Activated CD4-positive, alpha-beta T cell treated with anti-CD3 and anti-CD28 coated beads, Interleukin-2, amount 10 ng/mL, durations not matched to agents 24 days and 14 days (primary cell): ENCODE measurements at regions not wholly inside any gene's neighbourhood (a gene's known extent, or its start where the extent isn't known, plus 50 kb on each side); places are given as distances from the start of the nearest gene placed in this dataset.

Experiments used
- DNase-seq: peaks from one replicate; pipeline ENCODE4 v3.0.0; 2022
- H3K27ac Mint-ChIP-seq: one replicate; pipeline ENCODE4 v1.8.0; 2022; ENCODE audit warnings: mild to moderate bottlenecking, mixed read lengths
- H3K27me3 Mint-ChIP-seq: one replicate; pipeline ENCODE4 v1.8.0; 2022; ENCODE audit warnings: mixed read lengths
- H3K36me3 Mint-ChIP-seq: one replicate; pipeline ENCODE4 v1.8.0; 2022; ENCODE audit warnings: low read depth, mild to moderate bottlenecking, mixed read lengths
- H3K4me1 Mint-ChIP-seq: one replicate; pipeline ENCODE4 v1.8.0; 2021; ENCODE audit warnings: mixed read lengths
- H3K4me3 Mint-ChIP-seq: one replicate; pipeline ENCODE4 v1.8.0; 2022; ENCODE audit warnings: mild to moderate bottlenecking, moderate library complexity, mixed read lengths
- H3K9me3 Mint-ChIP-seq: one replicate; pipeline ENCODE4 v1.8.0; 2021; ENCODE audit warnings: mixed read lengths
- intact Hi-C: fragments of 100-400 bp; cut with micrococcal nuclease; formaldehyde crosslinking; loops from one replicate; pipeline ENCODE4 v1.15.1; 2023

DNA sequence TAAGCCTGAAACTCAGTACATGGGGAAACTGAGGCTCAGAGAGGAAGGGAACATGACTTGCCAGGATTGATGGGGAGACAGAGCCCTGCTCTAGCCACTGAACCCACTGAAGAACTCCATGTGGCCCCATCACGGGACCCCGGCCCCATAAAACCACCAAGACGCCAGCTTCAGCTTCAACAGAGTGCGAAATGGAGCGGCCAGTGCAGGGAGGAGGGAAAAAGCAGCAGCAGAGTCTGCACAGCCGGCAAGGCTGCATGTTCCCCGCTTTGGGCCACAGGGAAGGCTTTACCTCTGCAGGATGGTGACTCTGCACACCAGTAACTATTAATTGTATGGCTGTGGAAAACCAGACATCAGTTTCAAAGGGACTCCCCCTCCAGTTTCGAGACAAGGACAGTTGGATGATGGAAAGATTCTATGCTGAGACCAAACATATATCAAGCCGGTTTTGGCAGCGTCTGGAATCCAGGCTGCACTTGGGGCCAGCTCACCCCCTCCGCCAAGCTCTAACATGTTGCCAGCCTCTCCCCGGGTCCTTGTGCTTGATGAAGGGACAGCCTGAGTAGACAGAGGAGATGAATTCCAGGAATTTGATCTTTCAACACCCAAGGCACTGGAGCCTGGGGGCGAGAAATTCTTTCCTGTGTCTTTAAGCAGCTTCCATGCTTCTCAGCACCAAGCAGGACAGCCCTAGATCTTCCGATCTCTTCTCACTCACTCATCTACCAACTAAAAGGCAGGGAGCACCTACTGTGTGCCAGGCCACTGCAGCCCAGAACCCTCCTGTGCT lies 55.7 kb upstream of the BCL11B start:
- H3K27me3 Mint-ChIP-seq = peaks cover 3% of the 10 kb centered on the region
- H3K9me3 Mint-ChIP-seq = no peaks in the 10 kb centered on the region
- H3K27ac Mint-ChIP-seq = no peak overlapping the region
- no peaks in the 10 kb centered on the region for H3K4me1 Mint-ChIP-seq
- H3K36me3 Mint-ChIP-seq = no peaks in the 10 kb centered on the region
- intact Hi-C loops = no loop called here
- no peak overlapping the region for H3K4me3 Mint-ChIP-seq
- DNase-seq = no peak

DNA sequence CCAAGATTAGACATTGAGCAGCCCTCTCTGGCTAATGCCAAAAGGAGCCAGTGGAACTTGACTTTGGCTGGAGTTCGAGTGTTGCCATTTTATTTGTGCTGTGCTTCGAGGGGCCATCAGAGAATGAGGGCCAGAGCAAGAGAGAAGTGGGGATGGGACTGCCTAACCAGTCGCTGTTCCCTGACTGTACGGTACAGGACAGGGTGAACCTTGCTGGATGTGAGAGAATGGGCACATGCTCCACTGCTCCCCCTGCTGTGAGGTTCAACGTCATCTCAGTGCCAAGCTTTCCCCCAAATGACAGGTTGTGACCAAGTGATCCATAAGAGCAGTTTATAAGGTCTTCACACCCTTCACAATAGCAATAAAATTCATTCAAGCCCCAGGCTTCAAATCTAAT lies 55.1 kb upstream of the BCL11B start:
- no peaks in the 10 kb centered on the region for H3K36me3 Mint-ChIP-seq
- intact Hi-C loops = no loop called here
- no peaks in the 10 kb centered on the region for H3K9me3 Mint-ChIP-seq
- no peaks in the 10 kb centered on the region for H3K4me1 Mint-ChIP-seq
- peaks cover 3% of the 10 kb centered on the region for H3K27me3 Mint-ChIP-seq
- H3K4me3 Mint-ChIP-seq = no peak overlapping the region
- no peak for DNase-seq
- no peak overlapping the region for H3K27ac Mint-ChIP-seq

DNA sequence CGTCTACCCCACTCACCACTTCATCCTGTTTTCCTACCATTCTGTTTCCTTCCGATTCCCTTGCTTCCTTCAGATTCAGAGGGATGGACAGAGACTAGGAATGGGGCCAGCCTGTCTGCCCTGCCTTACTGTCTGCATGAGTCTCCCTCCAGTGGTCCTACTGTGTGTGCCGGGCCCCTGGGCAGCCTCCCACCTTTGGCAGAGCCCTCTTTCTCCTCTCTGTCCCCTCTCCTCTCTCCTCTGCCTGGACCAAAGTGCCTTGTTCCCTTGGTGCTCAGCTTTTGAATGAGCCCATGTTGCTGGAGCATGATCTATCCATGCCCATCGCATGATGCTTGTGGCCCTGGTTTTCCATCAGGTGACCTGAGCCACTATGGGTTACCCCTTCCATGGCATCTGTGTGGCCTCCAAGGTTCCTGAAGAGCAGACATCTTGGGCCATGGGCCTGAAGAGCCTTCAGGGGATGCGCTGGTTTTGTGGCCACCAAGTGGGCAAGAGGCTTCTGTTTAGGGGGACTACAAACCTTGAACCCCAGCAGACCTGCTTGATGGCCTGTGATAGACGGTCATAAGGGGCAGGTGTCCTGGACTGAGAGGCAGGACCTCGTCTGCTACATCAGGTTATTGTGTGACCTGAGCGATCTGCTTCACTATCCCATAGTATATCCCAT lies 54.2 kb upstream of the BCL11B start:
- Mint-ChIP-seq H3K4me3 (no peak overlapping the region), H3K27me3 (peaks cover 3% of the 10 kb centered on the region), H3K9me3 (no peaks in the 10 kb centered on the region), H3K27ac (no peak overlapping the region), H3K4me1 (peaks cover 3% of the 10 kb centered on the region), H3K36me3 (no peaks in the 10 kb centered on the region)
- no peak for DNase-seq
- intact Hi-C loops = no loop called here

DNA sequence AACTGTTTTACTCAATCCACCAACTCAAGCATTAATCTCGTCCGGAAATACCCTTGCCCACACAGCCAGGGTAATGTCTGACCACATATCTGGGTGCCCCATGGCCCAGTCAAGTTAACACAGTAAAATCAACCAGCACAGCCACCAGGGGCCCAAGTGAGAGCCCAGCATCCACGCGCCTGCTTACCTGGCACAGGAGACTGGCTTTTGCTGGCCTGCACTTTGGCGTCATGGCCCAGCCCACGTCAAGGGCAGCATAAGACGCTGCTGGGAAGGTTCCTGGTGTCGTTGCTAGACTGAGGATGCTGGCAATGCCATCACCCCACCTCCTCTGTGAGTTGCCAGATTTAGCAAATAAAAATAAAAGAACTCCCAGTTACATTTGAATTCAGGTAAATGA lies 53.6 kb upstream of the BCL11B start:
- Mint-ChIP-seq H3K27me3 (peaks cover 3% of the 10 kb centered on the region), H3K9me3 (no peaks in the 10 kb centered on the region), H3K4me3 (no peak overlapping the region), H3K4me1 (peaks cover 3% of the 10 kb centered on the region), H3K36me3 (no peaks in the 10 kb centered on the region), H3K27ac (no peak overlapping the region)
- DNase-seq = no peak
- intact Hi-C loops = no loop called here

DNA sequence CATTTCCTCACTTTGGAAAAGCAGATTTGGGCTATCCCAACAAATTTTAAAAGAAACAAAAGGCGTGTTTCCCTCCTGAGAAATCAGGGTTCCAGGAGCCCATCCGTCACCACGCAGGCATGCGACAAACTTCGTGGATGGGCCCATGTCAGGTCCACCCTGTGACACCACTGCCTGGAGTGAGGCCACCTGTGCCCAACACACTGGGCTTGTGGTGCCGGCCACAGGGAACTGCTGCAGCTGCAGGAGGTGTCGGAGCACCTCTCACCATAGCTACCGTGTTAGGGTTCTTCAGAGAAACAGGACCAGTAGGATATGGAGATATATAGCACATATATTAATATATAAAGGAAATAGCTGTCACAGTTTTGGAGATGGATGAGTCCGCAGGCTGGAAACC lies 53.0 kb upstream of the BCL11B start:
- no peak overlapping the region for H3K4me3 Mint-ChIP-seq
- no peak overlapping the region for H3K27ac Mint-ChIP-seq
- no peaks in the 10 kb centered on the region for H3K36me3 Mint-ChIP-seq
- H3K27me3 Mint-ChIP-seq = peaks cover 3% of the 10 kb centered on the region
- no peak for DNase-seq
- intact Hi-C loops = no loop called here
- H3K4me1 Mint-ChIP-seq = peaks cover 6% of the 10 kb centered on the region
- H3K9me3 Mint-ChIP-seq = no peaks in the 10 kb centered on the region

DNA sequence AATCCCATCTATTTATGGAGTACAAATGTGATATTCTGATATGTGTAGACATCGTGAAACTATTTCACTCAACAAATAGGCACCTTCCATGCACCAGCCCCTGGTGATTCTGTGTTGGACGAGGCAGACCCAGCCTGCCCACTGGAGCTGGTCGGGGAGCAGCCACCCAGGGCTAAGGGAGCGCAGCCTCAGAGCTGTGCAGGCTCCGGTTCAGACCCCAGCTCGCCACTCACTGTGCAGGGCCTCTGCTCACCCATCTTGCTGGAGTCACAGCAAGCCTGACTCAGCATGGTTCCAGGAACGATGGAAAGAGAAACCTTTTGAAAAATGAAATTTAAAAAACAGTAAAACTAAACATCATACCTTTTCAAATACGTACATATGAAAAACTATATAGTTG lies 52.3 kb upstream of the BCL11B start:
- Mint-ChIP-seq H3K36me3 (no peaks in the 10 kb centered on the region), H3K27ac (no peak overlapping the region), H3K27me3 (peaks cover 3% of the 10 kb centered on the region), H3K4me1 (peaks cover 10% of the 10 kb centered on the region), H3K4me3 (no peak overlapping the region), H3K9me3 (no peaks in the 10 kb centered on the region)
- no peak for DNase-seq
- intact Hi-C loops = no loop called here

DNA sequence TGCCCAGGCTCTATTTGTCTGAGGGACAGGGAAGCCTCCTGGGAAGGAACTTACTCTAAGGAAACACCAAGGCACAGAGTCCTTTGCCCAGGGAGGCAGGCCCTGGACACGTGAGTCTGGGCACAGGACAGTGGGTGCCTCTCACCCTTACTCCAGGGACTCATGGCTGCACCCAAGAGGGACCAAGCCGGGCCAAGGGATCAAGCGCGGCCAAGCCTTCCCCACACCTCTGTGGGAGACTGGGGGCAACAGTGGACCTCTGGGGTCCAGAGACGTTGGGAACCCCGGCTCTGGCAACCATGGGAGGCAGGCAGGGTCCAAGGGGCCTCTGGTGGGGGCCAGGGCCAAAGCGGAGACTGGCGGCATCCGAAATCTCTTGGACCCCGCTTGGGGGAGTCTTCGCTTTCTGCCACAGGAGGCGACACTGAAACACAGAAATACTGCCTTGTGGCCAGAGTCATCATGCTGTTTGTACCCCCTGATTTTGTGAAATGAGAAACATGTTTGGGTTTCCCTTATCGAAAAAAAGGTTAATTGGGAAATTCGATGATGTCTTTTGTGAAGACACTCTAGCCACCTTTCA lies 51.7 kb upstream of the BCL11B start:
- H3K36me3 Mint-ChIP-seq = no peaks in the 10 kb centered on the region
- H3K4me3 Mint-ChIP-seq = no peak overlapping the region
- H3K4me1 Mint-ChIP-seq = peaks cover 10% of the 10 kb centered on the region
- intact Hi-C loops = no loop called here
- DNase-seq = peak; percentile 46
- no peaks in the 10 kb centered on the region for H3K9me3 Mint-ChIP-seq
- H3K27me3 Mint-ChIP-seq = peaks cover 3% of the 10 kb centered on the region
- no peak overlapping the region for H3K27ac Mint-ChIP-seq

DNA sequence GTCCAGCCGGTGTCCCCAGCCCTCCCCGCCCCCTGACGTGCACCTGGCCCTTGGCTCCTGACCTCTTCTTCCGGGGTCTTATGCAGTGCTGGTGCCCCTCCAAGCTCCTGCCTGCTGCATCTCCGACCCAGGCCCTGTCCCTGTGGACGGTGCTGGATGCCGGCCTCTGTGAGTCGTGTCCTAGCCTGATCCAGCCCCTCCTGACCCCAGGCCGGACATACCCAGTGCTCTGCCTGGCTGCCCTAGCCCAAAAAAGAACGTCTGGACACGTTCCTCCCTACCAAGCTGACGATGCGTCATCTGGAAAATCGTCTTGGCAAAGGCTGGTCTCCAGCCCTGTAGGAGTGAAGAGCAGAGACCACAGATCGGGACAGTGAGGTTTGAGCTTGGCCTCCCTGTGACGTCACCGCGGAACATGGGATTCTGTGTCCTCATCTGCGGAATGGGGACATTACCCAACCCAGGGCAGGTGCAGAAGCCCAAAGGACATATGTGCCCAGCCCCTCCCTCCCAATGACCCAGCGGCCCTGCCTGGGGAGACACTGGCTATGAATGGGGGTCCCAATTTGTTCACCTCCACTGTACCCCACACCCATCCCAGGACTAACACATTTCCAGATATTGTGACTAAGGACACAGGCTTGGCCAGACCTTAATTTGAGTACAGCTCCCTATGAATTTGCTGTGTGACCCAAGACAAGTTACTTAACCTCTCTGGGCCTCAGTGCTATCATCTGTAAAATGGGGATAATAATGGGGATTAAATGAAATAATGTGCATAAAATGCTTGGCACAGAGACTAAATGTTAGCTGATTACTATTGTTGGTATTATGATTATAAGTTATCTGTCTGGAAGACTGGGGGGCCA lies 51.0 kb upstream of the BCL11B start:
- no peak overlapping the region for H3K4me3 Mint-ChIP-seq
- intact Hi-C loops = no loop called here
- H3K9me3 Mint-ChIP-seq = no peaks in the 10 kb centered on the region
- peaks cover 10% of the 10 kb centered on the region for H3K4me1 Mint-ChIP-seq
- no peaks in the 10 kb centered on the region for H3K27me3 Mint-ChIP-seq
- H3K36me3 Mint-ChIP-seq = no peaks in the 10 kb centered on the region
- peak; percentile 44 for DNase-seq
- H3K27ac Mint-ChIP-seq = no peak overlapping the region

DNA sequence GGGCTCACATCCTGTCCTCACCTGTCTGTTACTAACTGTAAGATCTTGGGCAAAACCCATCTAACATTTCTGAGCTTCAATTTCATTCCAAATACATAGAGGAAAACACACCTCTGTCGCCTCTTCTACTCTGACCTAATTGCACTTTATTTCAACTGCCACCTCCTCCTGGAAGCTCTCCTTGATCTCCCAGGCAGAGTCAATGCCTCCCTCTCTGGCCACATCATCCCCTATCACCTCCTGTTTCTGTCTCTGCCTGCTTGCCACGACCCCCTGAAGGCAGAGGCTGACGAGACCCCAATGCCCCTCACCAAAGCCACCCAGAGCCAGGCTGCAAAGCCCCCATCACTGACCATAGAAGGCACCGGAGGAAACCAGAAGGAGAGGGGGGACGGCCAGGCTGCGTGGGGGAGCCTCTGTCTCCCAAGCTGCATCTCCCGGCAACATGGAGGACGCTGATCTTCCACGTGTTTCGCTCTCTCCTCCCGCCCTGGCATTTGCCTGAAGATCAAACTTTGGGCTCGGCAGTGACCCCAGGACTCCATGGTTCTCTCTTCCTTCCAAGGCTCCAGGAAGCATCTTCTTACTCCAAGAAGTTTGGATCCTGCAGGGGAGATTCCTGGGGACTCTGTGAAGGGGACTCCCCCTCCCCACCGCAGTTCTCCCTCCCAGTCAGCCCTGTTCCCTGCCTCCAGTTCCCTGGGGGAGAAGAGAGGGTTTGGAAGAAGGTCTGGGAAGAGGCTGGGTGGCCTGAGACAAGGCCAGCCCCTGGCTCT lies 50.1 kb upstream of the BCL11B start:
- intact Hi-C loops = no loop called here
- no peak overlapping the region for H3K27ac Mint-ChIP-seq
- H3K4me1 Mint-ChIP-seq = peaks cover 10% of the 10 kb centered on the region
- H3K36me3 Mint-ChIP-seq = no peaks in the 10 kb centered on the region
- H3K9me3 Mint-ChIP-seq = no peaks in the 10 kb centered on the region
- no peaks in the 10 kb centered on the region for H3K27me3 Mint-ChIP-seq
- no peak for DNase-seq
- no peak overlapping the region for H3K4me3 Mint-ChIP-seq
